ENCODE measurements at regions not wholly inside any gene's neighbourhood (a gene's known extent, or its start where the extent isn't known, plus 50 kb on each side); places are given as distances from the start of the nearest gene placed in this dataset.

DNA sequence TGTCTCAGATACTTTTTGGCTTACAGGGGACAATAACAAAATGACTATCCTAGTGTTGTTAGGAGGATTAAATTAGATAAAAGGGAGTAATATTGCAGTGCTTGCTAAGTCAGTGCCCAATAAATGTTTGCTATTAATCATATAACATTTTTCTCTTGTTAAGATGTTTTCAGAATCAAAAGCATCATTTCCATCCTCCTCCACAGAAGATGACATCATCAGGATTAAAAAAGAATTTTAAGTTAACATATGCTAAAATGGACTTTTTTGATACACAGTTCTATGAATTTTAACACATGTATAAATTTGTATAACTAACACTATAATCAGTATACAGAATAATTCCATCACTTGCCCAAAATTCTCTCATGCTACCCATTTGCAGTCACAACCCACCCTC lies 492.6 kb downstream of the GRIN2A start:
- Histone ChIP-seq H3K27me3 (ENCODE audit: insufficient read depth, low read length) (no peaks in the 10 kb centered on the region), H3K9ac (ENCODE audit: low read depth, low read length) (no peak overlapping the region), H3K4me1 (ENCODE audit: insufficient read depth, low read length) (no peaks in the 10 kb centered on the region; the same call in 1 of the 2 replicates), H3K36me3 (ENCODE audit: insufficient read depth, low read length) (no peaks in the 10 kb centered on the region), H3K27ac (ENCODE audit: low read depth, low read length) (no peak overlapping the region), H3K4me3 (ENCODE audit: low read length) (no peak overlapping the region), H3K9me3 (ENCODE audit: insufficient read depth, low read depth, low read length) (no peaks in the 10 kb centered on the region)

DNA sequence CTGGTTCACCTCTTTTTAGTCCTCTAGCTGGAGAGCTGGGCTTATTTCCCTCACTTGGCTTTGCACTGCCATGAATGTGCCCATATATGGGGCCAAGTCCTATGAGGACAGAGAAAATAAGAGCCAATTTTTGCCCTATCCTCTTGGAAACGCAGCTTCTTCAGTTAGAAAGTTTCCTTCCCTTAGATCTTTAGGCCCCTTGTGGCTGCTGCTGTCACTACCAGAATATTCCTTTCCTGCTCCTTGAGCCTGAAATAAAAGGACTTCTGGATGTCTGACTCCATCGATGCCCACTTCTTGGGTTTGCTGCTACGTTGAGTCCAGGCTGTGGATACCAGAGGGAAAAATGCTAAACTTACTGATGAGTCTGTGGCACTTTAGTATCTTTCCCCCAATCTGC lies 487.1 kb downstream of the GRIN2A start:
- Histone ChIP-seq H3K9me3 (ENCODE audit: insufficient read depth, low read depth, low read length) (no peaks in the 10 kb centered on the region), H3K9ac (ENCODE audit: low read depth, low read length) (no peak overlapping the region), H3K4me3 (ENCODE audit: low read length) (no peak overlapping the region), H3K27me3 (ENCODE audit: insufficient read depth, low read length) (no peaks in the 10 kb centered on the region), H3K36me3 (ENCODE audit: insufficient read depth, low read length) (no peaks in the 10 kb centered on the region), H3K4me1 (ENCODE audit: insufficient read depth, low read length) (peaks cover under 1% of the 10 kb centered on the region; the same call in 1 of the 2 replicates), H3K27ac (ENCODE audit: low read depth, low read length) (no peak overlapping the region)
- 80% methylated on average over 3 of the region's 3 CpGs for WGBS

All from HUES64 (cell line).